ENCODE measurements at regions not wholly inside any gene's neighbourhood (a gene's known extent, or its start where the extent isn't known, plus 50 kb on each side); places are given as distances from the start of the nearest gene placed in this dataset.

GRCh38 chr13:85615031-85615430, 184.2 kb downstream of the SLITRK6 start:
- no peak for TF ChIP-seq CTCF (conservative IDR thresholded peaks at IDR 0.05 in 1 of 2, IDR thresholded peaks at IDR 0.05 in 1 of 2; ENCODE audit: low read depth in 1 of 2, low read length in 2 of 2)
- TF ChIP-seq EZH2 (IDR thresholded peaks at IDR 0.05; ENCODE audit: low read length, missing control alignments), result no peak
